ENCODE measurements at regions not wholly inside any gene's neighbourhood (a gene's known extent, or its start where the extent isn't known, plus 50 kb on each side); places are given as distances from the start of the nearest gene placed in this dataset.

GRCh38 chr5:96074870-96075269 lies 113.2 kb upstream of the ELL2 start:
- no peak for DNase-seq

DNA sequence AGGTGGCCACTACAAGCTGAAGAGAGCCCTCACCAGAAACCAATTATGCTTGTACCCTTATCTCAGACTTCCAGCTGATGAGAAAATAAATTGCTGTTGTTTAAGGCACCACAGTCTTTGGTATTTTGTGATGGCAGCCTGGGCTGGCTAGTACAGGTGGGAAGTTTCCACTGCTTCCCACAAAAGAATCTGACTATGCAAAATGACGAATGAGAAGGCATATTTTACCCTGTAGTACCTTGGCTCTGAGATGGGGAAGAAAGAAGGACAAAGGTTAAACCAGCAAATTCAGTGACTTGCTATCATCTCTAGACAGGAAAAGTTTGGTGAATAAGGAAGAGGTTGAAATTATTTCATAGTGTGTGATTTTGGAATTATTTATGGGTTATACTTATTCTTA lies 112.8 kb upstream of the ELL2 start:
- DNase-seq = no peak

- no peak for DNase-seq
These were observed 111.1 kb upstream of the ELL2 start for GRCh38 chr5:96072791-96073165.

DNA sequence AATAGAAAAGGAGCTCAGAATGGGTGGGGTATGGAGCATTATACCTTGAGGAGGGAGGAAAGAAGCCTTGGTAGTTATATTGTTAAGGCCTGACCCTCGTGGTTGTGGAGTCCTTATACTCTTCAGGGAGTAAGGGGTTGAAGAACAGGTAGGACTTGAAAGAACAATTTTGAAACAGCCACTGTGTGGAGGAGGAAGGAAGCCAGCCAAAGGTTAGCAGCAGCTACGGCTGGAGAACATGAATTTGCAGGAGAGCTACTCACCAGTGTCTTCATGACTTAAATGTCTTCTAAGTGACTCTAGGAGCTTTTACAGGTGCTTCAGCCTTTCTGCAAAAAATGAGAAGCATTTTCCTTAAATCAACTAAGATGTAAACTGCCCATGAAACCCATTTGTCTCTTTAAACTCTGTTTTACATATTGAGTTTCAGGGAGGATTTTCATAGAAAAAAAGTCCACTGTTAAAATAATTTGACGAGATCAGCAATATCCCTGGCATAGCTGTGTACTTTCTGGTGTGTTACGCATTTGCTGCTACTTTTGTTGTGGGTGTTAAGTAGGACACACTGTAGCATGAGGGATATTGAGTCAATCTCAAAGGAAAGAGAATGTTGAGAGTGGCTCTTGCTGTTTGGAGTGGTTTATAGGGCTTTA lies 110.6 kb upstream of the ELL2 start:
- DNase-seq = no peak

GRCh38 chr5:96070622-96071225 lies 109.1 kb upstream of the ELL2 start:
- DNase-seq = no peak

DNA sequence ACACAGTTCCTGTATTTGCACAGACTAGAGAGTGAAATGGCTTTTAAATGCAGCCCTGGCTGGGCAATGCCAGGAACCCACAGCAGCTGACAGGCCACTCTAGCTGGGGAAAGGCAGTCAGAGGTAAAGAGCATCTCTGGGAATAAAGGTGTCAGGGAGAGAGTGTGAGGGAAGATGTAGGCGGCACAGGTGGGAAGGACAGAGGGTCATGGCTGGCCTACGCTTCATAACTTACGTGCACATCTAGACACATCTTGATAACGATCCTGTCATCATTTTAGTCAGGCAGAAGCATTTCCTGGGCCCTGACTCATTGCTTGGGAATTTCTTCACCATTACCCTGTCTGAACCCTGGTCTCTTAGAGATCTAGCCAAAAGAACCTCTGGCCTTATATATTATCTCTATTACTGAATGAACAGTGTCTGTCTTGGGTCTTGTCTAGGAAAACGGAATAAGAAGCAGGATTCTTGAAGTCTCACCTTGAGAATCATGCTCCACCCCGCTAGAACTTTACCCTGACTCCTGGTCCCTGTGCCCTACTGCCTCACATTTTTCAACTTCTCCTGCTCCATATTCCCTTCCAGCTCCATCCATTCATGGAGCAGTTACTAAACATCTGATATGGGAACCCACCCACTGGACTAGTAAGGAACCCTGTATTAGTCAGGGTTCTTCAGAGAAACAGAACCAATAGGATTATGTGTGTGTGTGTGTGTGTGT lies 106.4 kb upstream of the ELL2 start:
- no peak for DNase-seq

- DNase-seq = no peak
These were observed 105.6 kb upstream of the ELL2 start for GRCh38 chr5:96067251-96067650.

GRCh38 chr5:96066386-96066719 lies 104.7 kb upstream of the ELL2 start:
- DNase-seq = no peak

GRCh38 chr5:96065685-96066385 lies 104.2 kb upstream of the ELL2 start:
- no peak for DNase-seq

DNA sequence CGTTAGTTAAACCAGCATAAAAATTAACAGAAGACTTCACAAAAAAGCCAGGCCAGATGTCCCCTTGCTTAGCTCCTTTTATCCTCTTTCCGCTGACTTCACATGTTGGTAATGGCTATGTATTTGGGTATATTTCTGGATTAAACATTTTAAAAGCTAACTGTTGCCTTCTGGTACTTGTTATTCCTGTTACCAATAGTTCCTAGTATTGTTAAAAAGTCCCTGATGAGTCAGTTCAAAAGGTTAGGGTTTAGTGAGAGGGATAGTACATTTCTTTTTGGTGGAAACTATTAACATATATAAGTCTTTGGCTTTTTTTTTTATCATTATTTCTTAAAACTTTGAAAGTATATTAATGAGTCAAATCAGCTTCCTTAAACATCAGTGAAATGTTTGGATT lies 103.2 kb upstream of the ELL2 start:
- DNase-seq = no peak

GRCh38 chr5:96062836-96063235 lies 101.2 kb upstream of the ELL2 start:
- DNase-seq = no peak

DNA sequence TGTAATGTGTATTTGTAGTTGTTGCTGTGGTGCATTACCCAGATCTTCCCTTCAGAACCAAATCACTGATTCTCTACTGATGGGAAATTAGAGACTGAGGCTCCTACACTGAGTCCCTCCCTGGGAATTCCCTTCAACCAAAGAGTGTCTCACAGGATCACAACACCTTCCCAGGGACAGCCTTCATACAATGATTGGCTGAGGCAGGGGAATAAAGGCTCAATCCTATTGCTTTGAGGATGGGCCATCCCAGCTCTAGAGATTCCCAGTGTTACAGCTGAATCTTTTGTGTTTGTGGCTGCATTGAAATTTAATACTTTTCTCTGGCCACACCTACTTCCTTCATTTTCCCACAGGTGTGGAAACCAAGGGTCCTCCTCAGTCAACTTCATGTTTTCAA lies 96.4 kb upstream of the ELL2 start:
- DNase-seq = no peak

DNA sequence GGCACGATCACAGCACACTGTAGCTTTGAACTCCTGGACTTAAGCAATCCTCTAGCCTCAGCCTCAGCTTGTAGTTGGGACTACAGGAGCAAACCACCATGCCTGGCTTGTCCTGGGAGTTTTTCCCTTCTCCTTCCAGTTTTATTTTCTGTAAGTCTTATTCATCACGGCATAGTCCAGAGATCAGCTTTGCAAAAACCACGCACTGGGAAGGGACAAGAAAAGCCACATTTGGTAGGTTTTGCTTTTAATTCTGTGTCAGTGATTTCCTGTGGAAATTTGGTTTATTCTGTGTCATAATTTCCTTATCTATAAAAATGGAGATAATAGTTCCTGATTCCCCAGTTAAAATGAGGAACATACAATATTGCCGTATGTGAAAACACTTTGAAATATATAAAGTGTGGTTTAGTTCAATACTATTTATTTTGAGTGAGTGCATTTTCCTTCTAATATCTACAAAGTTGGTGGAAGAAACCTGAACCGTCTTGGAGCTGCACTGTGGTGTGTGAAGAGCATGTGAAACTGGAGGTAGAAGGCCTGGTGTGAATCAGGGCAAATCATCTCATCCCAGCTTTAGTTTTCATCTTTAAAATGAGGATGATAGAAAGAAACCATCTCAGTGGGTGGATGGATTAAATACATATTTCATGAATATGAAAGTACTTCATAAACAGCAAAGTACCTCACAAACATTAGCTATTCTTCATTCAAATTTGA lies 92.8 kb upstream of the ELL2 start:
- DNase-seq = no peak

GRCh38 chr5:96053063-96053735 lies 91.5 kb upstream of the ELL2 start:
- no peak for DNase-seq

DNA sequence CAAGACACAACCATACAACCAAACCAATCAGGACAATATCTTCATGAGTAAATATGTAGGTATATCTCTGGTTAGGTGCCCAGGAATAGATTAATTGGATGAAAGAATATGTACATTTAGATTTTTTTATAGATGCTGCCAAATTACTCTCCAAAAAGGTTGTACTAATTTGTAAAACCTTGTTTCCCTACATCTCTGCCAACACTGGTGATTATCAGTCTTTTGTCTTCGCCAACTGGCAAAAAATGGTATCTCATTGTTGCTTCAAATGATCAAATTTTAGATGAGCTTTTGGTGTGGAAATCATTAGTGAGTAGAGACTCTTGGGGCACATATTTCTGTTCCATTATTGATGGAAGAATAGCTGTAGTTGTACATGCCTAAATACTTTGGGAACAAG lies 90.7 kb upstream of the ELL2 start:
- DNase-seq = no peak

DNA sequence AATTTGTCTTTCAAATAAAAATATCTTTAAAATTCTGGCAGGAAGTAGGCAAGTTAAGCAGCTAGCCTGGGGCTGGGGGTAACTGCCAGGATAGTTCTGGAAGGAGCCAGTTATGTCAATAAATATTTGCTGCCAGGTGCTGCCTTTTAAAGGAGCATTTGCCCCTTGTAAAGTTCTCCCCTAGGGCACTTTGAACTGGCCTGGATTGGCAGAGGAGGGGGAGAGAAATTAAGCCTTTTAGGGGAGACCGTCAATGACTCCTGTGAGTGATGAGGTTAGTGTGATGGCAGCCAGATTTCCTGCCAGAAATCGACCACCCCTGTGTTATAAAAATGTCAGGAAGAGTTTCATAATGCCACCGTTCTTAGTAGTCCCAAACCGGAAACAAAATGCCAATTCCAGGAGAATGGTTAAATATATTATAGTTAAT lies 89.8 kb upstream of the ELL2 start:
- DNase-seq = no peak

GRCh38 chr5:96050273-96050880 lies 88.7 kb upstream of the ELL2 start:
- DNase-seq = no peak

- no peak for DNase-seq
These were observed 88.0 kb upstream of the ELL2 start for GRCh38 chr5:96049398-96050272.

DNA sequence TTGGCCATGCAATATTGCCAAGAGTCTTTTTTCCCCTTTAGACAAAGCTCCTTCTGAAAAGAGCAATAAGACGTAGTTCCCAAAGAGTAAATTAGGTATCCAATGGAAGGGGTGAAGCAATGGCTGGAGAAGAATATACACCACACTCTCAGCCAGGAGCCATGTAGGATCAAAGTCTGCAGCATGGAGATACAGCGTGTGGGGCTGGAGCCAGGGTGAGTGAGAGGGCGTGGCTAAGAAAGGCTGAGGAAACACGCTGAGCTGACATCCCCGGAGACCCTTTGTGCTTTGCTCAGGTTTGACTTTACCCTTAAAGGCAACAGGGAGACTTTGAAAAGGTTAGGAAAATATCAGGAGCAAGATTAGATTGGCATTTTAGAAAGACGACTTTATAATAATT lies 87.1 kb upstream of the ELL2 start:
- no peak for DNase-seq

DNA sequence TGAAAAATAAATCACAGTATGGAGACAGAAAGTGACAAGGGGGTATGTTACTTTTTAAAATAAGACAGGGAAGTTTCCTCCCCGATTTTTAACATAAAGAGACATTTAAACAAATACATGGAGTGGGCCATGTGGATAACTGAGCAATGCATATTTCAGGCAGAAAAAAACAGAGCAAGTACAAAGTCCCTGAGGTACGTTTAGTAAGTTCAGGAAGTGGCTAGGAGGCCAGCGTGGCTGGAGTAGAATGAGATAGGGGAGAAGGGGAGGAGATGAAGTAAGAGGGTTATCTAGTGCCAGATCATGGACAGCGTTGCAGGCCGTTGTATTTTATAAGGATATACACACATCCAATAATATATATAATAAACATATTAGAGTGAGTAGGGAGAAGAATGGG lies 84.2 kb upstream of the ELL2 start:
- DNase-seq = no peak
